Nephron (organoid): ENCODE measurements at regions not wholly inside any gene's neighbourhood (a gene's known extent, or its start where the extent isn't known, plus 50 kb on each side); places are given as distances from the start of the nearest gene placed in this dataset.
"Not testable (repeated sequence)": the region's sequence is repeated elsewhere in the genome, so short reads cannot be mapped to it uniquely, and the experiment has no call there.

ENCODE experiments used
- H3K27ac Mint-ChIP-seq, 3 experiments: 2 replicates each; pipeline ENCODE4 v1.8.0; 2020; ENCODE audit warnings: mixed read lengths in 3 of 3, mild to moderate bottlenecking in 2 of 3, moderate library complexity in 1 of 3
- H3K27me3 Mint-ChIP-seq: 2 replicates; pipeline ENCODE4 v1.8.0; 2021; ENCODE audit warnings: low read depth, mild to moderate bottlenecking, moderate library complexity, mixed read lengths
- H3K36me3 Mint-ChIP-seq: 2 replicates; pipeline ENCODE4 v1.8.0; 2020; ENCODE audit warnings: low read depth, mixed read lengths
- H3K4me1 Mint-ChIP-seq: 2 replicates; pipeline ENCODE4 v1.8.0; 2020; ENCODE audit warnings: mixed read lengths
- H3K4me3 Mint-ChIP-seq, 3 experiments: 2 replicates each; pipeline ENCODE4 v1.8.0; 2020; ENCODE audit warnings: mild to moderate bottlenecking in 3 of 3, mixed read lengths in 3 of 3, moderate library complexity in 2 of 3
- H3K9me3 Mint-ChIP-seq: 2 replicates; pipeline ENCODE4 v1.8.0; 2020; ENCODE audit warnings: mixed read lengths
- CTCF ChIP-seq, 3 experiments: fragments of 200-600 bp; sonication (generic); IDR thresholded peaks; one replicate each; pipeline ENCODE4 v1.5.0; 2021; ENCODE audit warnings: antibody characterized with exemption in 3 of 3; ENCODE audit not compliant: unreplicated experiment in 3 of 3

GRCh38 chrX:55356609-55357008 lies 91.9 kb upstream of the PAGE3 start:
- Mint-ChIP-seq H3K9me3 (peaks cover 16% of the 10 kb centered on the region), H3K4me3 (no peak overlapping the region), H3K36me3 (no peaks in the 10 kb centered on the region), H3K4me1 (no peaks in the 10 kb centered on the region), H3K27me3 (no peaks in the 10 kb centered on the region), H3K27ac (no peak overlapping the region)
- no peak for TF ChIP-seq CTCF (IDR thresholded peaks at IDR 0.05; ENCODE audit: unreplicated experiment in 3 of 3)

- H3K4me3 Mint-ChIP-seq, result no peak overlapping the region
- peaks cover 13% of the 10 kb centered on the region for H3K9me3 Mint-ChIP-seq
- H3K4me1 Mint-ChIP-seq, result no peaks in the 10 kb centered on the region
- H3K27me3 Mint-ChIP-seq, result no peaks in the 10 kb centered on the region
- TF ChIP-seq CTCF (IDR thresholded peaks at IDR 0.05; ENCODE audit: unreplicated experiment in 3 of 3), result no peak
- H3K27ac Mint-ChIP-seq, result no peak overlapping the region
- no peaks in the 10 kb centered on the region for H3K36me3 Mint-ChIP-seq
Observed at GRCh38 chrX:55357236-55357635, 92.5 kb upstream of the PAGE3 start.

- TF ChIP-seq CTCF (IDR thresholded peaks at IDR 0.05; ENCODE audit: unreplicated experiment in 3 of 3), result no peak
- no peaks in the 10 kb centered on the region for H3K27me3 Mint-ChIP-seq
- H3K27ac Mint-ChIP-seq, result no peak overlapping the region
- no peaks in the 10 kb centered on the region for H3K4me1 Mint-ChIP-seq
- H3K36me3 Mint-ChIP-seq, result no peaks in the 10 kb centered on the region
- no peak overlapping the region for H3K4me3 Mint-ChIP-seq
- H3K9me3 Mint-ChIP-seq, result peaks cover 29% of the 10 kb centered on the region
Observed at GRCh38 chrX:55379396-55379795, 72.5 kb upstream of the MAGEH1 start.

- no peaks in the 10 kb centered on the region for H3K36me3 Mint-ChIP-seq
- H3K4me3 Mint-ChIP-seq, result no peak overlapping the region
- no peaks in the 10 kb centered on the region for H3K27me3 Mint-ChIP-seq
- no peak for TF ChIP-seq CTCF (IDR thresholded peaks at IDR 0.05; ENCODE audit: unreplicated experiment in 3 of 3)
- H3K27ac Mint-ChIP-seq, result no peak overlapping the region
- H3K4me1 Mint-ChIP-seq, result no peaks in the 10 kb centered on the region
- peaks cover 39% of the 10 kb centered on the region for H3K9me3 Mint-ChIP-seq
Observed at GRCh38 chrX:55389376-55389775, 62.6 kb upstream of the MAGEH1 start.

- H3K36me3 Mint-ChIP-seq, H3K27ac Mint-ChIP-seq, H3K4me3 Mint-ChIP-seq, H3K27me3 Mint-ChIP-seq, H3K4me1 Mint-ChIP-seq: not testable (repeated sequence)
- H3K9me3 Mint-ChIP-seq, result peaks cover 15% of the 10 kb centered on the region
Observed at GRCh38 chrX:55396836-55397235, 55.1 kb upstream of the MAGEH1 start.
